Uterus (tissue), 3 donors: ENCODE measurements at regions not wholly inside any gene's neighbourhood (a gene's known extent, or its start where the extent isn't known, plus 50 kb on each side); places are given as distances from the start of the nearest gene placed in this dataset.

Experiments
- DNase-seq, 2 donors: peaks; one replicate each; pipeline ENCODE4 v3.0.0-alpha.2; 2019 to 2020
- H3K27ac ChIP-seq, 2 donors: fragments of 200-600 bp; sonication (generic); 1 replicate in 1 of 2; 2 replicates in 1 of 2; pipeline ENCODE4 v1.5.1; 2016 to 2018
- H3K27me3 ChIP-seq, 2 donors: fragments of 200-600 bp; sonication (generic); one replicate each; pipeline ENCODE4 v1.5.1; 2018 to 2019; ENCODE audit warnings: control low read depth in 1 of 2
- H3K36me3 ChIP-seq, 2 donors: fragments of 200-600 bp; sonication (generic); one replicate each; pipeline ENCODE4 v1.5.1; 2019; ENCODE audit warnings: control low read depth in 1 of 2
- H3K4me1 ChIP-seq, 2 donors: fragments of 200-600 bp; sonication (generic); one replicate each; pipeline ENCODE4 v1.5.1; 2018 to 2019; ENCODE audit warnings: control low read depth in 1 of 2
- H3K4me3 ChIP-seq, 2 donors: fragments of 200-600 bp; sonication (generic); 1 replicate in 1 of 2; 2 replicates in 1 of 2; pipeline ENCODE4 v1.5.1; 2018 to 2019; ENCODE audit warnings: mild to moderate bottlenecking in 1 of 2
- H3K9me3 ChIP-seq, 2 donors: fragments of 200-600 bp; sonication (generic); one replicate each; pipeline ENCODE4 v1.5.1; 2019; ENCODE audit warnings: control low read depth in 1 of 2
- POLR2A ChIP-seq, 2 donors: fragments of 450-650 bp; IDR thresholded peaks; one replicate each; pipeline ENCODE4 v1.6.1; 2016; ENCODE audit warnings: antibody characterized with exemption in 2 of 2, mild to moderate bottlenecking in 1 of 2, moderate library complexity in 1 of 2
- intact Hi-C: fragments of 100-400 bp; cut with DNase I; formaldehyde crosslinking; loops from one replicate; pipeline ENCODE4 v1.15.1; 2023; ENCODE audit warnings: low total_unique reads
- TF ChIP-seq, protein P1 (sequence below), 4 experiments: fragments of 200-600 bp in 2 of 4; fragments of 450-650 bp in 2 of 4; sonication (generic) in 2 of 4; IDR thresholded peaks; one replicate each; pipeline ENCODE4 v1.5.1; 2016 to 2019; ENCODE audit warnings: antibody characterized with exemption in 4 of 4, mild to moderate bottlenecking in 2 of 4, moderate library complexity in 1 of 4
- donor health status: DM: yes; HTN: yes; CAD: no.

DNA sequence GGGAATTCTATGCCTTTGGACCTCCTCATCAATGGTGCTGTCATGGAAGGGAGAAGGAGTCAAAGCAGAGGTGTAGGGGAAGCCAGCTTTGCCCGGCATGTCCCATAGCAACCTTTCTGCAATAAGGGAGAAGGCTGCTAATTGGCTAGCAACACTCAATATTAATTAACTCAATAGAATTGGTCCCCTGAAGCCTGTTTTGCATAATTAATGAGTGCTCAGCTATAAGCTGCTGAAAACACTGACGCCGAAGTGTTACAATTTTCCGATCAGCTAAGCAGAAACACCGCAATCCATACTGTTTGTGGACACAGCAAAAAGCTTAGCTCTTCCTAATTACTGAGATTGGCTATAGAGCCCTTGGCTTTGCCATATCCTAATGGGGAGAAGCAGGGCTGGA is 245.0 kb downstream of the CSNK2A3 start:
- TF ChIP-seq POLR2A (IDR thresholded peaks at IDR 0.05): no peak
- TF ChIP-seq, protein P1, sequence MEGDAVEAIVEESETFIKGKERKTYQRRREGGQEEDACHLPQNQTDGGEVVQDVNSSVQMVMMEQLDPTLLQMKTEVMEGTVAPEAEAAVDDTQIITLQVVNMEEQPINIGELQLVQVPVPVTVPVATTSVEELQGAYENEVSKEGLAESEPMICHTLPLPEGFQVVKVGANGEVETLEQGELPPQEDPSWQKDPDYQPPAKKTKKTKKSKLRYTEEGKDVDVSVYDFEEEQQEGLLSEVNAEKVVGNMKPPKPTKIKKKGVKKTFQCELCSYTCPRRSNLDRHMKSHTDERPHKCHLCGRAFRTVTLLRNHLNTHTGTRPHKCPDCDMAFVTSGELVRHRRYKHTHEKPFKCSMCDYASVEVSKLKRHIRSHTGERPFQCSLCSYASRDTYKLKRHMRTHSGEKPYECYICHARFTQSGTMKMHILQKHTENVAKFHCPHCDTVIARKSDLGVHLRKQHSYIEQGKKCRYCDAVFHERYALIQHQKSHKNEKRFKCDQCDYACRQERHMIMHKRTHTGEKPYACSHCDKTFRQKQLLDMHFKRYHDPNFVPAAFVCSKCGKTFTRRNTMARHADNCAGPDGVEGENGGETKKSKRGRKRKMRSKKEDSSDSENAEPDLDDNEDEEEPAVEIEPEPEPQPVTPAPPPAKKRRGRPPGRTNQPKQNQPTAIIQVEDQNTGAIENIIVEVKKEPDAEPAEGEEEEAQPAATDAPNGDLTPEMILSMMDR (IDR thresholded peaks at IDR 0.05): no peak
- intact Hi-C loops: no loop called here

DNA sequence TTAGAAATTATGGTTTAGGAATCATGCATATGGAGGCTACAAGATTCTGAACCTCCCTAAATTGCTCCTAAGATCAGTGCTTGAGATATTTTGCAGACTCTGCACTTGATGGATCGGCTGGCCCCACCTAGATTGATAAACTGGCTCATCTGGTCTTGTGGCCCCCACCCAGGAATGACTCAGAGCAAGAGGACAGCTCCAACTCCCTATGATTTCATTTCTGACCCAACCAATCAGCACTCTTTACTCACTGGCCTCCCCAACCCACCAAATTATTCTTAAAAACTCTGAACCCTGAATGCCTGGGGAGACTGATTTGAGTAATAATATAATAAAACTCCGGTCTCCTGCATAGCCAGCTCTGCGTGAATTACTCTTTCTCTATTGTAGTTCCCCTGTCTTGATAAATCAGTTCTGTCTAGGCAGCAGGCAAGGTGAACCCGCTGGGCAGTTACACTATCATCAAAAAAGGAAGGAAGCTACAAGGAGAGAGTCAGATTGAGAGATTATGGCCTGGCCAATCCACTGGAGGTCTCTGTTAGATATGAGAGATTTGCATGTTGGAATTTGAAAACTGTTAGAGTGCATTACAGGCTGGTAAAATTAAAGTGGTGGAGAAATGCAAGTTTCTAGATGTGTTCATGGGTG is 245.8 kb downstream of the CSNK2A3 start:
- Histone ChIP-seq H3K27ac (no peak overlapping the region), H3K4me1 (no peaks in the 10 kb centered on the region), H3K36me3 (no peaks in the 10 kb centered on the region), H3K9me3 (no peaks in the 10 kb centered on the region), H3K27me3 (no peaks in the 10 kb centered on the region), H3K4me3 (no peak overlapping the region)
- DNase-seq: no peak
- TF ChIP-seq, protein P1 (IDR thresholded peaks at IDR 0.05): no peak
- no peak for TF ChIP-seq POLR2A (IDR thresholded peaks at IDR 0.05)
- intact Hi-C loops: no loop called here

More for the DNA sequence above, 245.0 kb downstream of the CSNK2A3 start:
- Histone ChIP-seq H3K27me3 (no peaks in the 10 kb centered on the region), H3K27ac (no peak overlapping the region), H3K4me3 (no peak overlapping the region), H3K4me1 (no peaks in the 10 kb centered on the region), H3K36me3 (no peaks in the 10 kb centered on the region), H3K9me3 (no peaks in the 10 kb centered on the region)
- DNase-seq: no peak

DNA sequence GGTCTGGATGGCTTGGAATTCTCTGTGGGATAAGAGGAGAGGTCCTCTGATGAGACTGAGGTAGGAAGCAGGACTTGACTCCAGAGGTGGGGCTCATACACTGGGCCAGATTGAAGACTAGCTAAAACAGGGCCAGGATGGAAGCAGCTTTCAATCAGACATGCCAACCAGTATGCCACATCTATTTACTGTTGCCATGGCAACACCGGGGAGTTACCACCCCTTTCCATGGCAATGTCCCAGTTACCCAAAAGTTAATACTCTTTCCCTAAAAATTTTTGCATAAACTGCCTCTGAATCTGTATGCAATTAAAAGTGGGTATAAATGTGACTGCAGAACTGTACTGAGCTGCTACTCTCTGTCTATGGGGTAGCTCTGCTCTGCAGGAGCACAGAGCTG is 247.5 kb upstream of the ZBED5 start:
- intact Hi-C loops: no loop called here
- Histone ChIP-seq H3K27me3 (no peaks in the 10 kb centered on the region), H3K27ac (no peak overlapping the region), H3K4me3 (no peak overlapping the region), H3K36me3 (no peaks in the 10 kb centered on the region), H3K4me1 (no peaks in the 10 kb centered on the region), H3K9me3 (no peaks in the 10 kb centered on the region)
- TF ChIP-seq, protein P1 (IDR thresholded peaks at IDR 0.05): no peak
- DNase-seq: no peak

DNA sequence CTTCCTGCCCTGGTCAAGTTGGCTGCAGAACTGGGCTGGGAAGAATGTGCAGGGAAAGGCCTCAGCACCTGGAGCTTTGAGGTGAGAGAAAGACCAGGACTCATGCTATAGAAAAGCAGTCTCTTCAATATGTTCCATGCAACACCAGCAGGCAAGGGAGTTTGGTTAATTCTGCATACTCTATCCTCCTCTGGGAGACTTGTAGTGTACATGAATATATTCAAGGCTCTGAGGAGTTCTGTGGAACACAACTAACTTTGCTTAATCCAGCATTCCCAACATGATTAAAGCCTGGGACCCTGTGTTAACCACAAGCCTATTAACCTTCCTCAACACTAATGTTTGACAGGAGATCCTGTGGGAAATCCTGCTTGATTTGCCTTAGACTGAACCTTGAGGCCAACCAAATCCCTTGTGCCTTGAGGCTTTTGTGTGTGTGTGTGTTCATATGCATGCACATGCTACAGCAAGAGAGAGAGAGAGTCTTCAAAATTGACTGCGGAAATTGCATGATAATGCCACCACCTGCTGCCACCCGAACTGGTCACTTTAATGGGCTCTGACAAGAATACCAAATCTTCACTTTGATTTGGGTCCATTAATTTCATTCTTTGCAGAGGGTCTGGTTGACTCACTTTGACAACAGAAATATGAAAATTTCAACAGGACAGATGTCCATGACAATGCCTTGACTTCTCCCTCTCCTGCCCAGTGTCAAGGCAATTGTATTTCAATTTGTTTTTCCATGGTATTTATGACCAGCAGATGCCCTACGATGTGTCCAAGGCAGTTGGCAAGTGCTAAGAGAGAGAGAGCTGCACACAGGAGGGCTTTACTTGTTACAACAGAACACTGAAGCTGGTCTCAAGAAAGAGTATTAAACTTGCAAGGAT is 238.2 kb upstream of the ZBED5 start:
- Histone ChIP-seq H3K4me1 (no peaks in the 10 kb centered on the region), H3K9me3 (no peaks in the 10 kb centered on the region), H3K27me3 (no peaks in the 10 kb centered on the region), H3K4me3 (no peak overlapping the region), H3K36me3 (no peaks in the 10 kb centered on the region), H3K27ac (no peak overlapping the region)
- intact Hi-C loops: no loop called here
- TF ChIP-seq, protein P1 (IDR thresholded peaks at IDR 0.05): no peak
- no peak for TF ChIP-seq POLR2A (IDR thresholded peaks at IDR 0.05)
- no peak for DNase-seq

DNA sequence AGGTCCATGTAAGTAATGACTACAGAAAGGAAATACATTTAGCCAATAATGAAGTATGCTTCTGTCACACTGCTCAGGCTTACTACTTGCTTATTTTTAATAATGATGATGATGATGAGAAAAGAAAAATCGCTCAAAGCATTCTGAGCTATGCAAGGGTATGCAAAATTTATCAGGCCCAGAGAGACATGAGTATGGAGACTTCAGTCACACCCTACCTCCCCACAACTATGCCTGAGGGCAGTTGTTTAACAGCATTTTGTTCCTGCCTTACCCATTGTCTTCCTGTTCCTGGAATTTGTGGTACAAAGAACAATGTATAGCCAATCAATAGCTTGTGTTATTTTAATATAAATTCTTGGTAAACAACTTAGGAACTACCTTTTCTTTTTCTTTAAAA is 232.6 kb upstream of the ZBED5 start:
- TF ChIP-seq POLR2A (IDR thresholded peaks at IDR 0.05): no peak
- TF ChIP-seq, protein P1 (IDR thresholded peaks at IDR 0.05): no peak
- Histone ChIP-seq H3K27ac (no peak overlapping the region), H3K4me1 (no peaks in the 10 kb centered on the region), H3K27me3 (no peaks in the 10 kb centered on the region), H3K36me3 (no peaks in the 10 kb centered on the region), H3K4me3 (no peak overlapping the region), H3K9me3 (no peaks in the 10 kb centered on the region)
- intact Hi-C loops: no loop called here
- DNase-seq: no peak
